Keratinocyte (primary cell): ENCODE measurements at regions not wholly inside any gene's neighbourhood (a gene's known extent, or its start where the extent isn't known, plus 50 kb on each side); places are given as distances from the start of the nearest gene placed in this dataset.

Experiments
- DNase-seq: peaks from one replicate; pipeline ENCODE4 v3.0.0-alpha.2; 2011; ENCODE audit warnings: low read depth, missing footprints, low spot score
- FAIRE-seq: peaks from 2 replicates; lab custom pipeline; 2011; peaks lifted over from hg19 to GRCh38; lab: Jason Lieb, UNC
- H2AFZ ChIP-seq: 2 replicates; pipeline ENCODE4 v1.6.0; 2012; ENCODE audit warnings: low read length, control low read depth, inconsistent platforms; ENCODE audit not compliant: control insufficient read depth
- H3K27ac ChIP-seq: 2 replicates; pipeline ENCODE4 v1.5.1; 2011; ENCODE audit warnings: low read length; ENCODE audit not compliant: control insufficient read depth, insufficient read depth
- H3K27me3 ChIP-seq: 3 replicates; pipeline ENCODE4 v1.6.0; 2011; ENCODE audit warnings: low read length; ENCODE audit not compliant: control insufficient read depth, insufficient read depth; ENCODE audit errors: extremely low read depth
- H3K36me3 ChIP-seq, 2 experiments: 2 replicates in 1 of 2; 3 replicates in 1 of 2; pipeline ENCODE4 v1.5.1; 2011; ENCODE audit warnings: low read length in 2 of 2, mild to moderate bottlenecking in 1 of 2; ENCODE audit not compliant: control insufficient read depth in 2 of 2, insufficient read depth in 2 of 2; ENCODE audit errors: extremely low read depth in 1 of 2
- H3K4me1 ChIP-seq: 3 replicates; pipeline ENCODE4 v1.5.1; 2011; ENCODE audit warnings: low read length; ENCODE audit not compliant: control insufficient read depth, insufficient read depth; ENCODE audit errors: extremely low read depth
- H3K4me2 ChIP-seq: 3 replicates; pipeline ENCODE4 v1.6.0; 2011; ENCODE audit warnings: low read depth, low read length; ENCODE audit not compliant: control insufficient read depth, insufficient read depth; ENCODE audit errors: extremely low read depth
- H3K4me3 ChIP-seq, 3 experiments: fragments of 200-600 bp in 1 of 3; sonication (generic) in 1 of 3; 2 replicates in 2 of 3; 3 replicates in 1 of 3; pipeline ENCODE4 v1.5.1; 2011 to 2016; ENCODE audit warnings: low read length in 3 of 3, mild to moderate bottlenecking in 3 of 3, control low read depth in 2 of 3, inconsistent platforms in 1 of 3, low read depth in 1 of 3, mixed read lengths in 1 of 3, mixed run types in 1 of 3, moderate library complexity in 1 of 3; ENCODE audit not compliant: control insufficient read depth in 2 of 3, insufficient read depth in 2 of 3; ENCODE audit errors: extremely low read depth in 1 of 3
- H3K79me2 ChIP-seq: 2 replicates; pipeline ENCODE4 v1.6.0; 2012; ENCODE audit warnings: low read length; ENCODE audit not compliant: control insufficient read depth, insufficient read depth
- H3K9ac ChIP-seq: 3 replicates; pipeline ENCODE4 v1.6.0; 2011; ENCODE audit warnings: low read length; ENCODE audit not compliant: control insufficient read depth, insufficient read depth; ENCODE audit errors: extremely low read depth
- H3K9me1 ChIP-seq: 3 replicates; pipeline ENCODE4 v1.6.0; 2011; ENCODE audit warnings: low read length; ENCODE audit not compliant: control insufficient read depth, insufficient read depth; ENCODE audit errors: extremely low read depth
- H3K9me3 ChIP-seq: 2 replicates; pipeline ENCODE4 v1.5.1; 2012; ENCODE audit warnings: low read depth, low read length; ENCODE audit not compliant: control insufficient read depth
- H4K20me1 ChIP-seq: 3 replicates; pipeline ENCODE4 v1.6.0; 2011; ENCODE audit warnings: low read length; ENCODE audit not compliant: control insufficient read depth, insufficient read depth; ENCODE audit errors: extremely low read depth
- EZH2 ChIP-seq: IDR thresholded peaks from one replicate; pipeline ENCODE4 v1.6.1; 2012; ENCODE audit warnings: inconsistent platforms, mild to moderate bottlenecking, low read length, moderate library complexity
- dilution Hi-C: fragments of 300-500 bp; cut with MboI; formaldehyde crosslinking; loops from one replicate; pipeline ENCODE4 v1.7.0; 2020; ENCODE audit warnings: low sequenced_read_pairs; ENCODE audit not compliant: extremely low pct_ligation_motif_present
- TF ChIP-seq, protein P1 (sequence below), 3 experiments: IDR thresholded peaks in 1 of 3; conservative IDR thresholded peaks in 1 of 3; optimal IDR thresholded peaks in 1 of 3; 2 replicates in 2 of 3; 3 replicates in 1 of 3; pipeline versions ENCODE3 to v1.5.1; 2011; ENCODE audit warnings: low read length in 3 of 3, mild to moderate bottlenecking in 3 of 3, moderate library complexity in 2 of 3, control low read depth in 1 of 3, inconsistent platforms in 1 of 3; ENCODE audit not compliant: insufficient read depth in 2 of 3; ENCODE audit errors: extremely low read depth in 1 of 3

DNA sequence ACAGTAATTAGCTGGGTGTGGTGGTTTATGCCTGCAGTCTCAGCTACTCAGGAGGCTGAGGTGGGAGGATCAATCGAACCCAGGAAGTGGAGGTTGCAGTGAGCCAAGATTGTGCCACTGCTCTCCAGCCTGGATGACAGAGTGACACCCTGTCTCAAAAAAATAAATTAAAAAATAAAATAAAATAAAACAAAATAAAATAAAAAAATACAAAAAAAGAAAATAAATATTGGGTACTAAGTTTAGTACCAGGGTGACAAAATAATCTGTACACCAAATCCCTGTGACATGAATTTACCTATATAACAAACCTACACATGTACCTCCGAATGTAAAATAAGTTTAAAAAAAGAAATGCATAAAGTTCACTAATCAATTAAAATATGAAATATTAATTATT lies 666.0 kb upstream of the CDH18 start:
- FAIRE-seq (no peak), DNase-seq (no peak)
- dilution Hi-C loops, result no loop called here
- Histone ChIP-seq H3K4me1 (no peaks in the 10 kb centered on the region), H3K36me3 (no peaks in the 10 kb centered on the region), H3K27me3 (no peaks in the 10 kb centered on the region), H3K79me2 (no peaks in the 10 kb centered on the region), H3K4me2 (no peak overlapping the region), H3K4me3 (no peak overlapping the region), H2AFZ (no peak overlapping the region), H4K20me1 (no peaks in the 10 kb centered on the region), H3K9ac (no peak overlapping the region), H3K9me1 (no peaks in the 10 kb centered on the region), H3K9me3 (no peaks in the 10 kb centered on the region), H3K27ac (no peak overlapping the region)
- TF ChIP-seq EZH2, result no peak
- TF ChIP-seq, protein P1, sequence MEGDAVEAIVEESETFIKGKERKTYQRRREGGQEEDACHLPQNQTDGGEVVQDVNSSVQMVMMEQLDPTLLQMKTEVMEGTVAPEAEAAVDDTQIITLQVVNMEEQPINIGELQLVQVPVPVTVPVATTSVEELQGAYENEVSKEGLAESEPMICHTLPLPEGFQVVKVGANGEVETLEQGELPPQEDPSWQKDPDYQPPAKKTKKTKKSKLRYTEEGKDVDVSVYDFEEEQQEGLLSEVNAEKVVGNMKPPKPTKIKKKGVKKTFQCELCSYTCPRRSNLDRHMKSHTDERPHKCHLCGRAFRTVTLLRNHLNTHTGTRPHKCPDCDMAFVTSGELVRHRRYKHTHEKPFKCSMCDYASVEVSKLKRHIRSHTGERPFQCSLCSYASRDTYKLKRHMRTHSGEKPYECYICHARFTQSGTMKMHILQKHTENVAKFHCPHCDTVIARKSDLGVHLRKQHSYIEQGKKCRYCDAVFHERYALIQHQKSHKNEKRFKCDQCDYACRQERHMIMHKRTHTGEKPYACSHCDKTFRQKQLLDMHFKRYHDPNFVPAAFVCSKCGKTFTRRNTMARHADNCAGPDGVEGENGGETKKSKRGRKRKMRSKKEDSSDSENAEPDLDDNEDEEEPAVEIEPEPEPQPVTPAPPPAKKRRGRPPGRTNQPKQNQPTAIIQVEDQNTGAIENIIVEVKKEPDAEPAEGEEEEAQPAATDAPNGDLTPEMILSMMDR (optimal IDR thresholded peaks at IDR 0.05 in 1 of 3, IDR thresholded peaks at IDR 0.05 in 1 of 3, conservative IDR thresholded peaks at IDR 0.05 in 1 of 3; ENCODE audit: extremely low read depth in 1 of 3, insufficient read depth in 2 of 3, low read length in 3 of 3), result no peak

DNA sequence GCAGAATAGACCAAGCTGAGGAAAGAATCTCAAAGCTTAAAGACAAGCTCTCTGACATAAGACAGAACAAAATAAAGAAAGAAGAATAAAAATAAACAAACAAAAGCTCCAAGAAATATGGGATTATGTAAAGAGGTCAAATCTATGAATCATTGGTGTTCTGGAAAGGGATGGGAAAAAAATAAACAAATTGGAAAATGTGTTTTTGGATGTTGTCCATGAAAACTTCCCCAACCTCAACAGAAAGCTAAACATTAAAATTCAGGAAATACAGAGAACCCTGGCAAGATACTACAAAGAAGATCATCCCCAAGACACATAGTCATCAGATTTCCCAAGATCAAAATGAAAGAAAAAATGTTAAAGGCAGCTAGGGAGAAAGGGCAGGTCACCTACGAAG lies 662.0 kb upstream of the CDH18 start:
- Histone ChIP-seq H3K36me3 (no peaks in the 10 kb centered on the region), H3K27me3 (no peaks in the 10 kb centered on the region), H2AFZ (no peak overlapping the region), H3K9ac (no peak overlapping the region), H3K9me3 (no peaks in the 10 kb centered on the region), H4K20me1 (no peaks in the 10 kb centered on the region), H3K4me2 (no peak overlapping the region), H3K4me1 (no peaks in the 10 kb centered on the region), H3K79me2 (no peaks in the 10 kb centered on the region), H3K27ac (no peak overlapping the region), H3K9me1 (no peaks in the 10 kb centered on the region), H3K4me3 (no peak overlapping the region)
- FAIRE-seq (no peak), DNase-seq (no peak)
- dilution Hi-C loops, result no loop called here
- no peak for TF ChIP-seq EZH2
- TF ChIP-seq, protein P1 (optimal IDR thresholded peaks at IDR 0.05 in 1 of 3, IDR thresholded peaks at IDR 0.05 in 1 of 3, conservative IDR thresholded peaks at IDR 0.05 in 1 of 3; ENCODE audit: extremely low read depth in 1 of 3, insufficient read depth in 2 of 3, low read length in 3 of 3), result no peak
